Endothelial cell (in vitro differentiated cells): ENCODE measurements at regions not wholly inside any gene's neighbourhood (a gene's known extent, or its start where the extent isn't known, plus 50 kb on each side); places are given as distances from the start of the nearest gene placed in this dataset.

ENCODE experiments used
- DNase-seq: peaks from one replicate; pipeline ENCODE4 v3.0.0; 2021; ENCODE audit warnings: low spot score
- H3K27ac Mint-ChIP-seq: one replicate; pipeline ENCODE4 v1.8.0; 2021; ENCODE audit warnings: mixed read lengths, inconsistent platforms; ENCODE audit not compliant: unreplicated experiment
- H3K27me3 Mint-ChIP-seq: one replicate; pipeline ENCODE4 v1.8.0; 2021; ENCODE audit warnings: mild to moderate bottlenecking, moderate library complexity, mixed read lengths, inconsistent platforms; ENCODE audit not compliant: unreplicated experiment
- H3K36me3 Mint-ChIP-seq: one replicate; pipeline ENCODE4 v1.8.0; 2021; ENCODE audit warnings: mild to moderate bottlenecking, low read depth, mixed read lengths, inconsistent platforms; ENCODE audit not compliant: unreplicated experiment
- H3K4me1 Mint-ChIP-seq: one replicate; pipeline ENCODE4 v1.8.0; 2021; ENCODE audit warnings: mild to moderate bottlenecking, mixed read lengths, inconsistent platforms; ENCODE audit not compliant: unreplicated experiment
- H3K4me3 Mint-ChIP-seq: one replicate; pipeline ENCODE4 v1.8.0; 2021; ENCODE audit warnings: mild to moderate bottlenecking, mixed read lengths, inconsistent platforms; ENCODE audit not compliant: unreplicated experiment
- H3K9me3 Mint-ChIP-seq: one replicate; pipeline ENCODE4 v1.8.0; 2021; ENCODE audit warnings: mixed read lengths, inconsistent platforms; ENCODE audit not compliant: unreplicated experiment
- CTCF ChIP-seq: fragments of 200-600 bp; sonication (generic); IDR thresholded peaks from one replicate; pipeline ENCODE4 v1.5.0; 2021; ENCODE audit warnings: antibody characterized with exemption; ENCODE audit not compliant: unreplicated experiment

- Mint-ChIP-seq H3K27ac (no peak overlapping the region), H3K4me3 (no peak overlapping the region), H3K27me3 (peaks cover 3% of the 10 kb centered on the region), H3K4me1 (peaks cover 35% of the 10 kb centered on the region), H3K36me3 (no peaks in the 10 kb centered on the region), H3K9me3 (no peaks in the 10 kb centered on the region)
- no peak for DNase-seq
- no peak for TF ChIP-seq CTCF
Observed at GRCh38 chr9:107685901-107686300, 196.3 kb upstream of the KLF4 start.

- no peak overlapping the region for H3K27ac Mint-ChIP-seq
- H3K9me3 Mint-ChIP-seq, result no peaks in the 10 kb centered on the region
- no peak for DNase-seq
- no peak for TF ChIP-seq CTCF
- H3K4me1 Mint-ChIP-seq, result peaks cover 31% of the 10 kb centered on the region
- no peaks in the 10 kb centered on the region for H3K36me3 Mint-ChIP-seq
- no peak overlapping the region for H3K4me3 Mint-ChIP-seq
- H3K27me3 Mint-ChIP-seq, result peaks cover 3% of the 10 kb centered on the region
Observed at GRCh38 chr9:107685376-107685775, 195.8 kb upstream of the KLF4 start.

- Mint-ChIP-seq H3K27ac (peak overlapping the region; percentile 93), H3K4me3 (no peak overlapping the region), H3K36me3 (no peaks in the 10 kb centered on the region), H3K9me3 (no peaks in the 10 kb centered on the region), H3K27me3 (peaks cover 3% of the 10 kb centered on the region), H3K4me1 (peaks cover 31% of the 10 kb centered on the region)
- TF ChIP-seq CTCF, result no peak
- DNase-seq, result no peak
Observed at GRCh38 chr9:107684224-107684623, 194.7 kb upstream of the KLF4 start.

GRCh38 chr9:107683566-107683965 lies 194.0 kb upstream of the KLF4 start:
- H3K4me1 Mint-ChIP-seq, result peaks cover 31% of the 10 kb centered on the region
- H3K9me3 Mint-ChIP-seq, result no peaks in the 10 kb centered on the region
- H3K4me3 Mint-ChIP-seq, result no peak overlapping the region
- peak overlapping the region; percentile 93 for H3K27ac Mint-ChIP-seq
- H3K36me3 Mint-ChIP-seq, result no peaks in the 10 kb centered on the region
- peaks cover 3% of the 10 kb centered on the region for H3K27me3 Mint-ChIP-seq
- DNase-seq, result peak; percentile 8
- TF ChIP-seq CTCF, result no peak

GRCh38 chr9:107681988-107682387 lies 192.4 kb upstream of the KLF4 start:
- Mint-ChIP-seq H3K27me3 (peaks cover 2% of the 10 kb centered on the region), H3K4me3 (no peak overlapping the region), H3K36me3 (no peaks in the 10 kb centered on the region), H3K4me1 (peaks cover 31% of the 10 kb centered on the region), H3K9me3 (no peaks in the 10 kb centered on the region), H3K27ac (peak overlapping the region; percentile 11)
- DNase-seq, result no peak
- TF ChIP-seq CTCF, result no peak
